Osteoblast (primary cell): ENCODE measurements at regions not wholly inside any gene's neighbourhood (a gene's known extent, or its start where the extent isn't known, plus 50 kb on each side); places are given as distances from the start of the nearest gene placed in this dataset.

ENCODE experiments used
- DNase-seq: peaks from one replicate; pipeline ENCODE4 v3.0.0; 2011; ENCODE audit warnings: low spot score, mixed read lengths; ENCODE audit not compliant: insufficient read length; ENCODE audit errors: missing footprints
- H2AFZ ChIP-seq: 2 replicates; pipeline ENCODE4 v1.6.0; 2011; ENCODE audit warnings: mild to moderate bottlenecking, low read length
- H3K27ac ChIP-seq: 2 replicates; pipeline ENCODE4 v1.5.1; 2011; ENCODE audit warnings: mild to moderate bottlenecking, low read depth, low read length, moderate library complexity
- H3K27me3 ChIP-seq: 2 replicates; pipeline ENCODE4 v1.6.0; 2012; ENCODE audit warnings: mild to moderate bottlenecking, control low read depth, inconsistent platforms, low read length, moderate library complexity; ENCODE audit not compliant: insufficient read depth
- H3K36me3 ChIP-seq: 2 replicates; pipeline ENCODE4 v1.5.1; 2011; ENCODE audit warnings: mild to moderate bottlenecking, low read length, control low read depth, moderate library complexity; ENCODE audit not compliant: insufficient read depth
- H3K4me1 ChIP-seq: 2 replicates; pipeline ENCODE4 v1.5.1; 2011; ENCODE audit warnings: mild to moderate bottlenecking, low read length, control low read depth, moderate library complexity; ENCODE audit not compliant: insufficient read depth
- H3K4me2 ChIP-seq: 2 replicates; pipeline ENCODE4 v1.6.0; 2011; ENCODE audit warnings: mild to moderate bottlenecking, low read length; ENCODE audit not compliant: insufficient read depth
- H3K4me3 ChIP-seq: fragments of 200-600 bp; sonication (generic); 3 replicates; pipeline ENCODE4 v1.5.1; 2012; ENCODE audit warnings: mild to moderate bottlenecking, low read length, inconsistent platforms; ENCODE audit not compliant: insufficient read depth
- H3K79me2 ChIP-seq: 2 replicates; pipeline ENCODE4 v1.6.0; 2012; ENCODE audit warnings: mild to moderate bottlenecking, low read length, control low read depth, inconsistent platforms; ENCODE audit not compliant: insufficient read depth
- H3K9me3 ChIP-seq: 2 replicates; pipeline ENCODE4 v1.5.1; 2011; ENCODE audit warnings: low read depth, low read length, control low read depth
- H4K20me1 ChIP-seq: 2 replicates; pipeline ENCODE4 v1.6.0; 2012; ENCODE audit warnings: mild to moderate bottlenecking, low read length, control low read depth; ENCODE audit not compliant: insufficient read depth
- TF ChIP-seq, protein P1 (sequence below): IDR thresholded peaks from 2 replicates; pipeline ENCODE4 v1.5.1; 2011; ENCODE audit warnings: mild to moderate bottlenecking, low read depth, low read length, moderate library complexity; ENCODE audit errors: extremely low read depth

DNA sequence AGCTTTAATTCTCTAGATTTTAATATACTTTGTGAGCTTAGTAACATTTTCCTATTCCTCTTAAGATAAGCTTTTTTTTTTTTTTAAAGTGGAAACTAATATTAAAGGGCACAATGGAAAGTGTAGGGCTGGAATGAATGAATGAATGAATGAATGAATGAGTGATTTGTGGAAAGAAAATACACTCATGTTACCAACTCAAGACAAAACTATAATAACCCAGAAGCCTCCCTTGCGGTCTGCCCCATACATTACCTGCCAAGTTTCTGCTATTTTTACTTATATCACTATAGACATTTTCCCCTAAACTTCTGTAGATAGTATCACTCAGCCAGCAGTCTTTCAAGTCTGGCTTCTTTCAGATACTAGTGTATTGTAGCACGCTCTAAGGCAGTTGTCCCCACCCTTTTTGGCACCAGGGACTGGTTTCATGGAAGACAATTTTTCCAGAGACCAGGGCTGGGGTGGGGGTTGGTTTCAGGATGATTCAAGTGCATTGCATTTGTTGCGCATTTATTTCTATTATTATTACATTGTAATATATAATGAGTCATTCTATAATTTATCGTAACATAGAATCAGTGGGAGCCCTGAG is 932.2 kb downstream of the TBC1D22A start:
- H3K4me1 ChIP-seq: no peaks in the 10 kb centered on the region
- DNase-seq: no peak
- no peaks in the 10 kb centered on the region for H4K20me1 ChIP-seq
- no peak overlapping the region for H3K27ac ChIP-seq
- H3K27me3 ChIP-seq: no peaks in the 10 kb centered on the region
- no peak overlapping the region for H3K4me3 ChIP-seq
- H3K4me2 ChIP-seq: no peak overlapping the region
- H3K9me3 ChIP-seq: peaks cover 2% of the 10 kb centered on the region
- H3K36me3 ChIP-seq: no peaks in the 10 kb centered on the region
- TF ChIP-seq, protein P1, sequence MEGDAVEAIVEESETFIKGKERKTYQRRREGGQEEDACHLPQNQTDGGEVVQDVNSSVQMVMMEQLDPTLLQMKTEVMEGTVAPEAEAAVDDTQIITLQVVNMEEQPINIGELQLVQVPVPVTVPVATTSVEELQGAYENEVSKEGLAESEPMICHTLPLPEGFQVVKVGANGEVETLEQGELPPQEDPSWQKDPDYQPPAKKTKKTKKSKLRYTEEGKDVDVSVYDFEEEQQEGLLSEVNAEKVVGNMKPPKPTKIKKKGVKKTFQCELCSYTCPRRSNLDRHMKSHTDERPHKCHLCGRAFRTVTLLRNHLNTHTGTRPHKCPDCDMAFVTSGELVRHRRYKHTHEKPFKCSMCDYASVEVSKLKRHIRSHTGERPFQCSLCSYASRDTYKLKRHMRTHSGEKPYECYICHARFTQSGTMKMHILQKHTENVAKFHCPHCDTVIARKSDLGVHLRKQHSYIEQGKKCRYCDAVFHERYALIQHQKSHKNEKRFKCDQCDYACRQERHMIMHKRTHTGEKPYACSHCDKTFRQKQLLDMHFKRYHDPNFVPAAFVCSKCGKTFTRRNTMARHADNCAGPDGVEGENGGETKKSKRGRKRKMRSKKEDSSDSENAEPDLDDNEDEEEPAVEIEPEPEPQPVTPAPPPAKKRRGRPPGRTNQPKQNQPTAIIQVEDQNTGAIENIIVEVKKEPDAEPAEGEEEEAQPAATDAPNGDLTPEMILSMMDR: no peak
- no peak overlapping the region for H2AFZ ChIP-seq
- no peaks in the 10 kb centered on the region for H3K79me2 ChIP-seq

DNA sequence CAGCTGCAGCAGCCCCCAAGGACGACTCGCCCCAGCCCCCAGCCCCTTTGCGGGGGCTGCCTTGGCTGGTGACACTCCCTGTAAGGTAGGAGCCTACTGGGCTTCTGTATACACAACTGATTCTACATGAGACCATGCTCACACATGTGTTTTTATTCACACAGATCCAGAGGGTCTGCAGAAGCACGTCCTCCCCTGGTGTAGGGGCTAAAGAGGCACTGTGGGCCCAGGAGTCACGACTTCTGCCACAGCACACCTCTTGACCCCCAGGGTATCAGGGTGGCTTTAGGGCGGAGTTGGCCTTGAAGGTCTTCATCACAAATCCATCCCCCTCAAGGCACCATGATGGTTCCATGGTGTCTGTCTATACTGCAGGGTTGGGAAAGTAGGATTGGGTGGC is 931.2 kb downstream of the TBC1D22A start:
- H3K4me3 ChIP-seq: no peak overlapping the region
- H3K27ac ChIP-seq: no peak overlapping the region
- no peaks in the 10 kb centered on the region for H3K27me3 ChIP-seq
- H3K9me3 ChIP-seq: peaks cover 2% of the 10 kb centered on the region
- no peaks in the 10 kb centered on the region for H3K79me2 ChIP-seq
- H4K20me1 ChIP-seq: no peaks in the 10 kb centered on the region
- no peak overlapping the region for H2AFZ ChIP-seq
- TF ChIP-seq, protein P1: no peak
- H3K4me1 ChIP-seq: no peaks in the 10 kb centered on the region
- no peak for DNase-seq
- no peak overlapping the region for H3K4me2 ChIP-seq
- no peaks in the 10 kb centered on the region for H3K36me3 ChIP-seq

DNA sequence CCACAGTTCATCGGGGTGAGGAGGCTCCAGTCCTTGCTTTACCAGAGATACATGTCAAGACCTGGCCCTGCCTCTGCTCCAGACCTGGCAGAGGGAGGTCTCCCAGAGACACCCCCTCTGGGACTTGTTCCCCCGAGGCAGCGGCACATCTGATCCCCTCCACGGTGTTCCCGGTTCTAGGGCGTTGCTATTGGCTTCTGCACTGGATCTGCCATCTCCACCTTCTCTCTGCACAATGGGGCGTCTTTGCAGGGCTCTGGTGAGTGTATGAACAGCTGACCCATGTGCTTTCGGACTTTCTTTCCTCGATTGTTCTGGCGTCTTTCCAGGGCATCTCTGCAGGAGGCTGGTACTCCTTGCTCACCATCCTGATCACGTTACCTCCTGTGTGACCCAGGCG is 930.4 kb downstream of the TBC1D22A start:
- Histone ChIP-seq H3K4me3 (no peak overlapping the region), H3K4me1 (no peaks in the 10 kb centered on the region), H3K79me2 (no peaks in the 10 kb centered on the region), H3K27ac (no peak overlapping the region), H3K4me2 (no peak overlapping the region), H4K20me1 (no peaks in the 10 kb centered on the region), H3K27me3 (no peaks in the 10 kb centered on the region), H3K36me3 (no peaks in the 10 kb centered on the region), H3K9me3 (no peaks in the 10 kb centered on the region), H2AFZ (no peak overlapping the region)
- TF ChIP-seq, protein P1: no peak
- DNase-seq: no peak

DNA sequence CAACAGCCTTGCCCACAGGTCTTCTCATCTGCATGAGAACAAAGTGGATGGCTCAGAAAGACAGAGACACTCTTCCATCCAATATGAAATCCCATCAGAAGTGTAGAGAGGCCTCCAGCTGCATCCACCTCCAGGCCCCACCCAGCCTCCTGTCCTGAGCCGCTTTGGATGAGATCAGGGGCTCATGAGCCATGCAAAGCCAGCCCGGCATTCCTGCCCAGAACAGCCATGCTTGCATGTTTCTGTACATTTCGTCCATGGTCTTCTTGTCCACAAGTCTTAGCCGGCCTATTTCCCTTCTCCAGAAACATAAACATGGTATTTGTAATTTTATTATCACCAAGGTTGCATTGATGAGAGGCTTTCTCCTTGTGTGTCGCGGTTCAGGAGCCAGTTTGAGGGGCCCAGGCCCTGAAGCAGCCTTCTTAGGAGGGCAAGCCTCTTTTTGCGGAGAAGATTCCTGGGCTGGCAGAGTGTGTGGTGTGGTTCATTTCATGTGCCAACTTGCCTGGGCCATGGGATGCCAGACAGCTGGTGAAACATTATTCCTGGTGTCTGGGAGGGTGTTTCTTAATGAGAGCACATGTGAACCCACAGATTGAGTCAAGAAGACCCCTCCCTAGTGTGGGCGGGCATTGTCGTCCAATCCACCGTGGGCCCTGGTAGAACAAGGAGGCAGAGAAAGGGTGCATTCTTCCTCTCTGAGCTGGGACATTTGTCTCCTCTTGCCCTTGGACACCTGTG is 928.9 kb downstream of the TBC1D22A start:
- Histone ChIP-seq H3K36me3 (no peaks in the 10 kb centered on the region), H3K79me2 (no peaks in the 10 kb centered on the region), H4K20me1 (no peaks in the 10 kb centered on the region), H3K4me1 (no peaks in the 10 kb centered on the region), H3K4me2 (no peak overlapping the region), H3K27ac (no peak overlapping the region), H3K9me3 (no peaks in the 10 kb centered on the region), H2AFZ (no peak overlapping the region), H3K4me3 (no peak overlapping the region), H3K27me3 (no peaks in the 10 kb centered on the region)
- TF ChIP-seq, protein P1: no peak
- no peak for DNase-seq
